NCI-H460 (cell line): ENCODE measurements at regions not wholly inside any gene's neighbourhood (a gene's known extent, or its start where the extent isn't known, plus 50 kb on each side); places are given as distances from the start of the nearest gene placed in this dataset.

Source experiments
- DNase-seq: peaks from one replicate; pipeline ENCODE4 v3.0.0-alpha.2; 2016; ENCODE audit warnings: low read depth; ENCODE audit errors: extremely low read depth

DNA sequence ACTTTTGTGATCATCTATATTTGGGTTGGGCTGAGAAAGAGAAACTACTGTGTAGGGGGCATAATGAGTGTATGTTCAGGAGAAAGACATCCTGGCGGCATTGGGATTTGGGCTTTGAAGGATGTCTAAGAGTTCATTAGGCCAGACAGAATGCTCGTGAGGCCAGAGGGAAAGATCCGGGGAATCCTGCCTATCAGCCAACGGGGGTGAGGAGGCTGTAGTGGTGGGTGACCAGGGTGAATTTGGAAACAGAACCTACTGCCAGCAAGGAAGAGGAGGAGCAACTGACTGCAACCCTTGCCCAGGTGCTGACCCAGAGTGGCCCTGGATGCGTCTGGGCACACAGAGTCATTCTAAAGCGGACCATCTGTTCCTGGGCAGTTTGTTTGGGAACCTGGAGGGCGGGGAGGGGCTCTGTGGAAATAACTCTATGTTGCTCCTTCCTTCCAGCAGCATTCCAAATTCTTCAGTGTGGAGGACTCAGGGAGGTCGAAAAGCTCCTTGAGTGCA is 56.9 kb upstream of the ECE1 start:
- DNase-seq, result no peak

DNA sequence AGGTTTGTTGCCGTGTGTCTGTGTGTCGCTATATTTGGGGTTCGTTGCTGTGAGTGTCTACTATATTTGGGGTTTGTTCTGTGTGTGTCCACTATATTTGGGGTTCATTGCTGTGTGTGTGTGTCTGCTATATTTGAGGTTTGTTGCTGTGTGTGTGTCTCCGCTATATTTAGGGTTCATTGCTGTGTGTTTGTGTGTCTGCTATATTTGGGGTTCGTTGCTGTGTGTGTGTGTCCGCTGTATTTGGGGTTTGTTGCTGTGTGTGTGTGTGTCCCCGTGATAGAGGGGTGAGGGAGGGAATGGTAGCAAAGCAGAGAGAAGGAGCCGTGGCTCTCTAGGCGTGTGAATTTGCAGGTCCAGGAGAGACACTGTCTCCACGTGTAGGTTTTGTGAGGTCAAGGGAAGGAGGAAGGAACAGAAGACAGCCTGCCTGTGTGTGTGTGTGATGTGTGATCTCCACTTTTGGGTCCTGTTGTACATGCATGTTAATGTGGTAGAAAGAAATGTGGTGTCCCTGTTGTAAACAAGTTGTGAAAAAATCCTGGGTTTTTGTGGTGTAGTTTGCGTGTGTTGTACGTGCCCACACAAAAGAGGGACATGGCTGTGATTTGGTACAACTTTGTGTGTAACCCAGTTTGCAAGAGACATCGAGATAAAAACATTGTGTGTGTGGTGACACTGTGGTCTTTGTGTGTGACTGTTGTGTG is 56.3 kb upstream of the ECE1 start:
- DNase-seq, result no peak

- DNase-seq, result no peak
These were observed 54.6 kb upstream of the ECE1 start for GRCh38 chr1:21344750-21345443.

- DNase-seq, result no peak
These were observed 54.0 kb upstream of the ECE1 start for GRCh38 chr1:21344098-21344749.

- no peak for DNase-seq
These were observed 52.9 kb upstream of the ECE1 start for GRCh38 chr1:21342961-21343838.

GRCh38 chr1:21341517-21342078 is 51.3 kb upstream of the ECE1 start:
- no peak for DNase-seq

DNA sequence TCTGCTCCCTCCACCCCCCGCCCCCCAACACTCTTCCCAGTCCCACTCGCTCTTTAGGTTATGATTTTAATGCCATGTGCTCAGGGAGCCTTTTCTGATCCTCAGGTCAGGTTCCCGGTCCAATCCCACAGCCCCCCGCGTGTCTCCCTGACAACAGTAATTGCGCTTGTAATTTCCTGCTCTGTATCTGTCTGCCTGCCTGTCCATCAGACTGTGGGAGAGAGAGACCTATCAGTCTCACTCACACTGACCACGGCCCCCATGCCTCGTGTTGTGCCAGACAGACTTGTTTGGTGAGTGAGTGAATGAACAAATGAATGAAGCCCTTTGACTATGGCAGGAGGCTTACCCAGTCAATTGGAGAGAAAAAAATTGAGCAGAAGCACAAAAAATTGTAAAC is 50.8 kb upstream of the ECE1 start:
- no peak for DNase-seq

GRCh38 chr1:21340230-21340945 is 50.1 kb upstream of the ECE1 start:
- DNase-seq, result no peak
